EH (cell line): ENCODE measurements at regions not wholly inside any gene's neighbourhood (a gene's known extent, or its start where the extent isn't known, plus 50 kb on each side); places are given as distances from the start of the nearest gene placed in this dataset.
A peak's percentile ranks its signal among the peaks of the same experiment; 100 is the strongest.
"Not testable (repeated sequence)": the region's sequence is repeated elsewhere in the genome, so short reads cannot be mapped to it uniquely, and the experiment has no call there.

ENCODE experiments used
- DNase-seq: peaks from one replicate; pipeline ENCODE4 v3.0.0-alpha.2; 2015; ENCODE audit warnings: low read depth

GRCh38 chr5:60444661-60445360, 255.2 kb downstream of the DEPDC1B start:
- no peak for DNase-seq

- no peak for DNase-seq
Observed at GRCh38 chr5:60439552-60439951, 260.4 kb downstream of the DEPDC1B start.

- no peak for DNase-seq
Observed at GRCh38 chr5:60437308-60437707, 262.7 kb downstream of the DEPDC1B start.

GRCh38 chr5:60436518-60436917, 263.4 kb downstream of the DEPDC1B start:
- DNase-seq, result no peak

- DNase-seq, result no peak
Observed at GRCh38 chr5:60435808-60436207, 264.2 kb downstream of the DEPDC1B start.

- DNase-seq, result not testable (repeated sequence)
Observed at GRCh38 chr5:60426189-60426588, 273.8 kb downstream of the DEPDC1B start.

GRCh38 chr5:60420773-60421172, 279.2 kb downstream of the DEPDC1B start:
- not testable (repeated sequence) for DNase-seq

GRCh38 chr5:60417500-60418181, 282.3 kb downstream of the DEPDC1B start:
- no peak for DNase-seq

GRCh38 chr5:60415443-60415842, 284.5 kb downstream of the DEPDC1B start:
- no peak for DNase-seq

- no peak for DNase-seq
Observed at GRCh38 chr5:60410427-60410826, 289.5 kb downstream of the DEPDC1B start.

GRCh38 chr5:60404171-60404570, 295.8 kb downstream of the DEPDC1B start:
- DNase-seq, result no peak

- DNase-seq, result no peak
Observed at GRCh38 chr5:60403343-60404006, 296.5 kb downstream of the DEPDC1B start.

GRCh38 chr5:60402161-60402785, 297.7 kb downstream of the DEPDC1B start:
- DNase-seq, result no peak

GRCh38 chr5:60401526-60401925, 298.4 kb downstream of the DEPDC1B start:
- DNase-seq, result no peak

- DNase-seq, result no peak
Observed at GRCh38 chr5:60399507-60399906, 300.5 kb downstream of the DEPDC1B start.

GRCh38 chr5:60395712-60396329, 304.1 kb downstream of the DEPDC1B start:
- no peak for DNase-seq

GRCh38 chr5:60387051-60387440, 312.9 kb downstream of the DEPDC1B start:
- DNase-seq, result no peak

GRCh38 chr5:60386436-60387050, 313.4 kb downstream of the DEPDC1B start:
- DNase-seq, result no peak

- DNase-seq, result peak; percentile 38
Observed at GRCh38 chr5:60382716-60383115, 317.2 kb downstream of the DEPDC1B start.

GRCh38 chr5:60379907-60380306, 320.1 kb downstream of the DEPDC1B start:
- no peak for DNase-seq

GRCh38 chr5:60377826-60378225, 322.1 kb downstream of the DEPDC1B start:
- no peak for DNase-seq

GRCh38 chr5:60376860-60377259, 323.1 kb downstream of the DEPDC1B start:
- no peak for DNase-seq
